ENCODE measurements at regions not wholly inside any gene's neighbourhood (a gene's known extent, or its start where the extent isn't known, plus 50 kb on each side); places are given as distances from the start of the nearest gene placed in this dataset.
"Not testable (repeated sequence)": the region's sequence is repeated elsewhere in the genome, so short reads cannot be mapped to it uniquely, and the experiment has no call there.

GRCh38 chr6:165768961-165769360 lies 105.9 kb upstream of the PDE10A start:
- Mint-ChIP-seq H3K27ac (ENCODE audit: unreplicated experiment) (no peak overlapping the region), H3K27me3 (ENCODE audit: unreplicated experiment) (no peaks in the 10 kb centered on the region), H3K9me3 (ENCODE audit: unreplicated experiment) (peaks cover 2% of the 10 kb centered on the region), H3K36me3 (ENCODE audit: unreplicated experiment) (no peaks in the 10 kb centered on the region), H3K4me3 (ENCODE audit: unreplicated experiment) (no peak overlapping the region), H3K4me1 (ENCODE audit: low read depth, unreplicated experiment) (no peaks in the 10 kb centered on the region)
- no peak for DNase-seq
- TF ChIP-seq CTCF (IDR thresholded peaks at IDR 0.05; ENCODE audit: partially characterized antibody, unreplicated experiment): no peak

- H3K27ac Mint-ChIP-seq (ENCODE audit: unreplicated experiment): no peak overlapping the region
- DNase-seq: no peak
- H3K4me1 Mint-ChIP-seq (ENCODE audit: low read depth, unreplicated experiment): no peaks in the 10 kb centered on the region
- H3K9me3 Mint-ChIP-seq (ENCODE audit: unreplicated experiment): peaks cover 2% of the 10 kb centered on the region
- no peak overlapping the region for H3K4me3 Mint-ChIP-seq (ENCODE audit: unreplicated experiment)
- peaks cover under 1% of the 10 kb centered on the region for H3K36me3 Mint-ChIP-seq (ENCODE audit: unreplicated experiment)
- no peaks in the 10 kb centered on the region for H3K27me3 Mint-ChIP-seq (ENCODE audit: unreplicated experiment)
- no peak for TF ChIP-seq CTCF (IDR thresholded peaks at IDR 0.05; ENCODE audit: partially characterized antibody, unreplicated experiment)
Observed at GRCh38 chr6:165767228-165767627, 104.2 kb upstream of the PDE10A start.

GRCh38 chr6:165766457-165766856 lies 103.4 kb upstream of the PDE10A start:
- Mint-ChIP-seq H3K27me3 (ENCODE audit: unreplicated experiment) (no peaks in the 10 kb centered on the region), H3K9me3 (ENCODE audit: unreplicated experiment) (peaks cover 1% of the 10 kb centered on the region), H3K27ac (ENCODE audit: unreplicated experiment) (no peak overlapping the region), H3K36me3 (ENCODE audit: unreplicated experiment) (peaks cover 5% of the 10 kb centered on the region), H3K4me3 (ENCODE audit: unreplicated experiment) (no peak overlapping the region), H3K4me1 (ENCODE audit: low read depth, unreplicated experiment) (no peaks in the 10 kb centered on the region)
- no peak for DNase-seq
- TF ChIP-seq CTCF (IDR thresholded peaks at IDR 0.05; ENCODE audit: partially characterized antibody, unreplicated experiment): no peak

GRCh38 chr6:165766026-165766425 lies 103.0 kb upstream of the PDE10A start:
- Mint-ChIP-seq H3K9me3 (ENCODE audit: unreplicated experiment) (peaks cover 1% of the 10 kb centered on the region), H3K27ac (ENCODE audit: unreplicated experiment) (no peak overlapping the region), H3K36me3 (ENCODE audit: unreplicated experiment) (peaks cover 5% of the 10 kb centered on the region), H3K4me3 (ENCODE audit: unreplicated experiment) (no peak overlapping the region), H3K27me3 (ENCODE audit: unreplicated experiment) (no peaks in the 10 kb centered on the region), H3K4me1 (ENCODE audit: low read depth, unreplicated experiment) (no peaks in the 10 kb centered on the region)
- no peak for DNase-seq
- no peak for TF ChIP-seq CTCF (IDR thresholded peaks at IDR 0.05; ENCODE audit: partially characterized antibody, unreplicated experiment)

- not testable (repeated sequence) for H3K9me3 Mint-ChIP-seq (ENCODE audit: unreplicated experiment); H3K4me1 Mint-ChIP-seq (ENCODE audit: low read depth, unreplicated experiment); DNase-seq; H3K27me3 Mint-ChIP-seq (ENCODE audit: unreplicated experiment); H3K4me3 Mint-ChIP-seq (ENCODE audit: unreplicated experiment); H3K27ac Mint-ChIP-seq (ENCODE audit: unreplicated experiment); H3K36me3 Mint-ChIP-seq (ENCODE audit: unreplicated experiment)
Observed at GRCh38 chr6:165765256-165765655, 102.2 kb upstream of the PDE10A start.

- no peak for DNase-seq
- no peak for TF ChIP-seq CTCF (IDR thresholded peaks at IDR 0.05; ENCODE audit: partially characterized antibody, unreplicated experiment)
- peaks cover 5% of the 10 kb centered on the region for H3K36me3 Mint-ChIP-seq (ENCODE audit: unreplicated experiment)
- peaks cover 1% of the 10 kb centered on the region for H3K9me3 Mint-ChIP-seq (ENCODE audit: unreplicated experiment)
- H3K27ac Mint-ChIP-seq (ENCODE audit: unreplicated experiment): no peak overlapping the region
- no peaks in the 10 kb centered on the region for H3K4me1 Mint-ChIP-seq (ENCODE audit: low read depth, unreplicated experiment)
- H3K4me3 Mint-ChIP-seq (ENCODE audit: unreplicated experiment): no peak overlapping the region
- no peaks in the 10 kb centered on the region for H3K27me3 Mint-ChIP-seq (ENCODE audit: unreplicated experiment)
Observed at GRCh38 chr6:165762876-165763275, 99.8 kb upstream of the PDE10A start.
